SK-N-SH treated with all-trans-retinoic acid at 6 μM for 48 hours (cell line): ENCODE measurements at regions not wholly inside any gene's neighbourhood (a gene's known extent, or its start where the extent isn't known, plus 50 kb on each side); places are given as distances from the start of the nearest gene placed in this dataset.
"Not testable (repeated sequence)": the region's sequence is repeated elsewhere in the genome, so short reads cannot be mapped to it uniquely, and the experiment has no call there.

Source experiments
- ATAC-seq: fragments of 200-7000 bp; cut with Tn5 transposase; 3 replicates; pipeline ENCODE4 v1.9.1; 2020; ENCODE audit warnings: mild to moderate bottlenecking, moderate library complexity
- ARNTL ChIP-seq: fragments of 450-650 bp; formaldehyde crosslinking; IDR thresholded peaks from 2 replicates; pipeline ENCODE4 v1.5.0; 2020; ENCODE audit warnings: low read depth, mild to moderate bottlenecking, moderate library complexity, borderline replicate concordance
- BACH2 ChIP-seq: fragments of 250-450 bp; sonication (Bioruptor Pico); IDR thresholded peaks from 2 replicates; pipeline ENCODE4 v1.9.0; 2021; ENCODE audit warnings: mild to moderate bottlenecking, borderline replicate concordance
- CSDC2 ChIP-seq: fragments of 250-450 bp; sonication (Bioruptor Pico); IDR thresholded peaks from 2 replicates; pipeline ENCODE4 v1.5.0; 2020; ENCODE audit warnings: mild to moderate bottlenecking, moderate library complexity
- CSRNP3 ChIP-seq: fragments of 250-450 bp; sonication (Bioruptor Pico); IDR thresholded peaks from 2 replicates; pipeline ENCODE4 v1.5.1; 2021; ENCODE audit warnings: mild to moderate bottlenecking, moderate library complexity
- ESRRG ChIP-seq: fragments of 250-450 bp; sonication (Bioruptor Pico); IDR thresholded peaks from 2 replicates; pipeline ENCODE4 v1.6.1; 2021; ENCODE audit warnings: mild to moderate bottlenecking
- GLIS3 ChIP-seq: fragments of 250-450 bp; sonication (Bioruptor Pico); IDR thresholded peaks from 2 replicates; pipeline ENCODE4 v1.5.0; 2020; ENCODE audit warnings: mild to moderate bottlenecking, moderate library complexity
- ISL1 ChIP-seq: fragments of 250-450 bp; sonication (Bioruptor Pico); IDR thresholded peaks from 2 replicates; pipeline ENCODE4 v2.1.2; 2022; ENCODE audit warnings: mild to moderate bottlenecking, moderate library complexity
- OSR1 ChIP-seq: fragments of 250-450 bp; sonication (Bioruptor Pico); IDR thresholded peaks from 2 replicates; pipeline ENCODE4 v1.8.0; 2022; ENCODE audit warnings: moderate library complexity, mild to moderate bottlenecking, inconsistent platforms
- PATZ1 ChIP-seq: fragments of 250-450 bp; sonication (Bioruptor Pico); IDR thresholded peaks from 2 replicates; pipeline ENCODE4 v1.8.0; 2020; ENCODE audit warnings: mild to moderate bottlenecking, moderate library complexity, borderline replicate concordance
- PPARA ChIP-seq: fragments of 250-450 bp; sonication (Bioruptor Pico); IDR thresholded peaks from 2 replicates; pipeline ENCODE4 v1.5.0; 2020; ENCODE audit warnings: mild to moderate bottlenecking, borderline replicate concordance
- SNAI2 ChIP-seq: fragments of 250-450 bp; sonication (Bioruptor Pico); IDR thresholded peaks from 2 replicates; pipeline ENCODE4 v1.5.0; 2020; ENCODE audit warnings: mild to moderate bottlenecking, moderate library complexity
- TOX ChIP-seq: fragments of 250-450 bp; sonication (Bioruptor Pico); IDR thresholded peaks from 2 replicates; pipeline ENCODE4 v1.8.0; 2021; ENCODE audit warnings: mild to moderate bottlenecking, moderate library complexity, borderline replicate concordance
- TSHZ2 ChIP-seq: fragments of 250-450 bp; sonication (Bioruptor Pico); IDR thresholded peaks from 2 replicates; pipeline ENCODE4 v1.5.0; 2020; ENCODE audit warnings: mild to moderate bottlenecking, moderate library complexity
- ZC3H10 ChIP-seq: fragments of 250-450 bp; sonication (Bioruptor Pico); IDR thresholded peaks from 2 replicates; pipeline ENCODE4 v1.5.1; 2021; ENCODE audit warnings: mild to moderate bottlenecking, moderate library complexity
- ZFP3 ChIP-seq: fragments of 250-450 bp; sonication (Bioruptor Pico); IDR thresholded peaks from 2 replicates; pipeline ENCODE4 v1.5.0; 2020; ENCODE audit warnings: mild to moderate bottlenecking, moderate library complexity
- ZFP30 ChIP-seq: fragments of 450-650 bp; formaldehyde crosslinking; IDR thresholded peaks from 2 replicates; pipeline ENCODE4 v1.5.0; 2022; ENCODE audit warnings: mild to moderate bottlenecking, moderate library complexity
- ZNF565 ChIP-seq: fragments of 450-650 bp; formaldehyde crosslinking; conservative IDR thresholded peaks from 2 replicates; pipeline ENCODE4 v1.5.0; 2020; ENCODE audit warnings: low read depth, mild to moderate bottlenecking, moderate library complexity
- ZNF70 ChIP-seq: fragments of 450-650 bp; formaldehyde crosslinking; IDR thresholded peaks from 2 replicates; pipeline ENCODE4 v1.5.0; 2020; ENCODE audit warnings: mild to moderate bottlenecking, moderate library complexity
- ZNF8 ChIP-seq: fragments of 450-650 bp; formaldehyde crosslinking; IDR thresholded peaks from 2 replicates; pipeline ENCODE4 v1.5.0; 2020; ENCODE audit warnings: mild to moderate bottlenecking, moderate library complexity
- TF ChIP-seq, protein P1 (sequence below): fragments of 250-450 bp; sonication (Bioruptor Pico); IDR thresholded peaks from 2 replicates; pipeline ENCODE4 v1.8.0; 2021; ENCODE audit warnings: low read depth, mild to moderate bottlenecking, moderate library complexity, borderline replicate concordance
- TF ChIP-seq, protein P2 (sequence below): fragments of 250-450 bp; sonication (Bioruptor Pico); IDR thresholded peaks from 2 replicates; pipeline ENCODE4 v1.5.1; 2020; ENCODE audit warnings: low read depth, mild to moderate bottlenecking, moderate library complexity

GRCh38 chr6:148005806-148006205 is 336.8 kb upstream of the SASH1 start:
- no peak for ATAC-seq

GRCh38 chr6:148010516-148010915 is 332.1 kb upstream of the SASH1 start:
- not testable (repeated sequence) for ATAC-seq

More at GRCh38 chr6:148005806-148006205, 336.8 kb upstream of the SASH1 start:
- TF ChIP-seq ZNF565 (CRISPR knock-in tag) (no peak), ARNTL (CRISPR knock-in tag) (no peak), SNAI2 (CRISPR knock-in tag) (no peak), BACH2 (CRISPR knock-in tag) (no peak), PATZ1 (CRISPR knock-in tag) (no peak), PPARA (no peak), TOX (CRISPR knock-in tag) (no peak), OSR1 (CRISPR knock-in tag) (no peak), TSHZ2 (CRISPR knock-in tag) (no peak), ZC3H10 (CRISPR knock-in tag) (no peak), ESRRG (CRISPR knock-in tag) (no peak), ISL1 (CRISPR knock-in tag) (no peak), ZNF8 (CRISPR knock-in tag) (no peak), CSDC2 (no peak), ZFP3 (CRISPR knock-in tag) (no peak), ZNF70 (no peak), ZFP30 (CRISPR knock-in tag) (no peak), GLIS3 (CRISPR knock-in tag) (no peak)
- TF ChIP-seq, protein P1, sequence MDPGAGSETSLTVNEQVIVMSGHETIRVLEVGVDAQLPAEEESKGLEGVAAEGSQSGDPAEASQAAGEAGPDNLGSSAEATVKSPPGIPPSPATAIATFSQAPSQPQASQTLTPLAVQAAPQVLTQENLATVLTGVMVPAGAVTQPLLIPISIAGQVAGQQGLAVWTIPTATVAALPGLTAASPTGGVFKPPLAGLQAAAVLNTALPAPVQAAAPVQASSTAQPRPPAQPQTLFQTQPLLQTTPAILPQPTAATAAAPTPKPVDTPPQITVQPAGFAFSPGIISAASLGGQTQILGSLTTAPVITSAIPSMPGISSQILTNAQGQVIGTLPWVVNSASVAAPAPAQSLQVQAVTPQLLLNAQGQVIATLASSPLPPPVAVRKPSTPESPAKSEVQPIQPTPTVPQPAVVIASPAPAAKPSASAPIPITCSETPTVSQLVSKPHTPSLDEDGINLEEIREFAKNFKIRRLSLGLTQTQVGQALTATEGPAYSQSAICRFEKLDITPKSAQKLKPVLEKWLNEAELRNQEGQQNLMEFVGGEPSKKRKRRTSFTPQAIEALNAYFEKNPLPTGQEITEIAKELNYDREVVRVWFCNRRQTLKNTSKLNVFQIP (CRISPR knock-in tag) = no peak

DNA sequence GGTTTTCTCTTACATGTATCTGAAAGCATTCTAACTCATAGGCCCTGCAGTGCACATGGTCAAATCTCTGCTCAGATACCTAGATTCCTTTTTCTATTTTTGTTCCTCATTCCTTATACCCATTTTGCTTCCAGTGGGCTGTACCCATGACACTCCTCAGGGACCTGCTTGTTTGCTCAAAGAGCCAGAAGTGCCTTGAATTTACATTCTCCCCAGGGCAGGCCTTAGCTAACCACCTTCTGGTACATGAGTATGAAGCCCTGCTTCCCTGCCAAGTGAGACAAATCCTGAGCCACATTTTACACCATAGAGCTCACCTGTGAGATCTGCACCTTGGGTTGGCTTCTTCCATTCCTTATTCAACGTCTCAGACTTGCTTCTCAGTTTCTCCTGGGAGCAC is 326.6 kb upstream of the SASH1 start:
- TF ChIP-seq GLIS3 (CRISPR knock-in tag) = no peak
- TF ChIP-seq ZNF70 = no peak
- ATAC-seq = no peak

DNA sequence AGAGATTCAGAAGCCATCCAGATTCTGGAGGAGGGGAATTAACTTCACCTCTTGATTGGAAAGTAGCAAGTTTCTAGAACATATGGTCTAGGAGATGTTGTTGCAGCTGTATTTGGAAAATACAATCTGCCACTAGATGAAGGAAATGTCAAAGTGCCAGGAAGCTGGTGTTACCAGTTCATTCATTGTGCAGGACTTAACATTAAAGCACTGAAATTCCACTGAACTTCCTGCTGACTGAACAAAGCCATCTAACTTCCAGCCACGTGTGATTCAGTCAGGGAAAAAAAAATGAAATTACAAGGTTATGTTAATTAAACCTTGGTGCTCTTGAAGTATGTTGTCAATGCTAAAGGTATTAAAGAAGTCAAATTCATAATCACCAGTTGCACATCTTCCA is 321.5 kb upstream of the SASH1 start:
- no peak for ATAC-seq
- TF ChIP-seq ZNF565 (CRISPR knock-in tag) (no peak), ARNTL (CRISPR knock-in tag) (no peak), CSRNP3 (CRISPR knock-in tag) (no peak), ISL1 (CRISPR knock-in tag) (no peak), CSDC2 (no peak), TSHZ2 (CRISPR knock-in tag) (no peak), ZNF70 (no peak)
- TF ChIP-seq, protein P2, sequence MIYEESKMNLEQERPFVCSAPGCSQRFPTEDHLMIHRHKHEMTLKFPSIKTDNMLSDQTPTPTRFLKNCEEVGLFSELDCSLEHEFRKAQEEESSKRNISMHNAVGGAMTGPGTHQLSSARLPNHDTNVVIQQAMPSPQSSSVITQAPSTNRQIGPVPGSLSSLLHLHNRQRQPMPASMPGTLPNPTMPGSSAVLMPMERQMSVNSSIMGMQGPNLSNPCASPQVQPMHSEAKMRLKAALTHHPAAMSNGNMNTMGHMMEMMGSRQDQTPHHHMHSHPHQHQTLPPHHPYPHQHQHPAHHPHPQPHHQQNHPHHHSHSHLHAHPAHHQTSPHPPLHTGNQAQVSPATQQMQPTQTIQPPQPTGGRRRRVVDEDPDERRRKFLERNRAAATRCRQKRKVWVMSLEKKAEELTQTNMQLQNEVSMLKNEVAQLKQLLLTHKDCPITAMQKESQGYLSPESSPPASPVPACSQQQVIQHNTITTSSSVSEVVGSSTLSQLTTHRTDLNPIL (CRISPR knock-in tag) = no peak
